GM21367 (cell line): ENCODE measurements at regions not wholly inside any gene's neighbourhood (a gene's known extent, or its start where the extent isn't known, plus 50 kb on each side); places are given as distances from the start of the nearest gene placed in this dataset.

Source experiments
- ATAC-seq: cut with Tn5 transposase; IDR thresholded peaks from one replicate; pipeline ENCODE4 v1.9.1; 2021; ENCODE audit not compliant: unreplicated experiment

GRCh38 chr12:125267114-125267513, 201.9 kb downstream of the AACS start:
- ATAC-seq: no peak

- ATAC-seq: no peak
Observed at GRCh38 chr12:125269276-125269675, 204.0 kb downstream of the AACS start.

- no peak for ATAC-seq
Observed at GRCh38 chr12:125271892-125272291, 206.7 kb downstream of the AACS start.

GRCh38 chr12:125272383-125272933, 207.2 kb downstream of the AACS start:
- no peak for ATAC-seq

- no peak for ATAC-seq
Observed at GRCh38 chr12:125276567-125276966, 211.3 kb downstream of the AACS start.

GRCh38 chr12:125280482-125281377, 215.5 kb downstream of the AACS start:
- ATAC-seq: no peak

- no peak for ATAC-seq
Observed at GRCh38 chr12:125282921-125283320, 217.7 kb downstream of the AACS start.

GRCh38 chr12:125283521-125283920, 218.3 kb downstream of the AACS start:
- ATAC-seq: no peak

- no peak for ATAC-seq
Observed at GRCh38 chr12:125284087-125284486, 218.9 kb downstream of the AACS start.

GRCh38 chr12:125284945-125285685, 219.9 kb downstream of the AACS start:
- no peak for ATAC-seq

GRCh38 chr12:125286005-125286727, 220.9 kb downstream of the AACS start:
- no peak for ATAC-seq

- ATAC-seq: peak; percentile 63
Observed at GRCh38 chr12:125287155-125287847, 222.1 kb downstream of the AACS start.

- ATAC-seq: no peak
Observed at GRCh38 chr12:125288931-125289928, 224.0 kb downstream of the AACS start.

GRCh38 chr12:125289970-125290369, 224.7 kb downstream of the AACS start:
- no peak for ATAC-seq

GRCh38 chr12:125292700-125293099, 227.5 kb downstream of the AACS start:
- ATAC-seq: no peak

GRCh38 chr12:125295550-125295949, 230.3 kb downstream of the AACS start:
- ATAC-seq: no peak

- ATAC-seq: no peak
Observed at GRCh38 chr12:125296701-125297100, 231.5 kb downstream of the AACS start.

GRCh38 chr12:125299840-125300239, 234.6 kb downstream of the AACS start:
- ATAC-seq: no peak

- no peak for ATAC-seq
Observed at GRCh38 chr12:125300249-125300648, 235.0 kb downstream of the AACS start.
